Sigmoid colon (tissue), 4 donors: ENCODE measurements at regions not wholly inside any gene's neighbourhood (a gene's known extent, or its start where the extent isn't known, plus 50 kb on each side); places are given as distances from the start of the nearest gene placed in this dataset.
"Not testable (repeated sequence)": the region's sequence is repeated elsewhere in the genome, so short reads cannot be mapped to it uniquely, and the experiment has no call there.

ENCODE experiments used
- EP300 ChIP-seq, 4 donors: sonication (generic); formaldehyde crosslinking; IDR thresholded peaks; one replicate each; pipeline ENCODE4 v1.6.1; 2017; ENCODE audit warnings: antibody characterized with exemption in 4 of 4
- POLR2A ChIP-seq, 2 donors: fragments of 450-650 bp; IDR thresholded peaks; one replicate each; pipeline ENCODE4 v1.6.1; 2016; ENCODE audit warnings: antibody characterized with exemption in 2 of 2, mild to moderate bottlenecking in 2 of 2, moderate library complexity in 2 of 2
- POLR2AphosphoS5 ChIP-seq, 4 donors: sonication (generic); formaldehyde crosslinking; IDR thresholded peaks; one replicate each; pipeline ENCODE4 v1.6.1; 2017; ENCODE audit warnings: antibody characterized with exemption in 4 of 4
- TF ChIP-seq, protein P1 (sequence below), 4 experiments: fragments of 450-650 bp in 3 of 4; fragments of 200-600 bp in 1 of 4; IDR thresholded peaks; one replicate each; pipeline ENCODE4 v1.5.1; 2016 to 2019; ENCODE audit warnings: antibody characterized with exemption in 4 of 4, mild to moderate bottlenecking in 3 of 4, moderate library complexity in 2 of 4

DNA sequence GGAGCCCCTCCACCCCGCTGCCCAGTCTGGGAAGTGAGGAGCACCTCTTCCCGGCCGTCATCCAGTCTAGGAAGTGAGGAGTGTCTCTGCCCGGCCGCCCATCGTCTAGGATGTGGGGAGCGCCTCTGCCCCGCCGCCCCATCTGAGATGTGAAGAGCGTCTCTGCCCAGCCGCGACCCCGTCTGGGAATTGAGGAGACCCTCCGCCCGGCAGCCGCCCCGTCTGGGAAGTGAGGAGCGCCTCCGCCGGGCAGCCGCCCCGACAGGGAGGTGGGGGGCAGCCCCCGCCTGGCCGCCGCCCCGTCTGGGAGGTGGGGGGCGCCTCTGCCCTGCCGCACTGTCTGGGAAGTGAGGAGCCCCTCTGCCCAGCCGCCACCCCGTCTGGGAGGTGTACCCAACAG, 108.2 kb upstream of the DPT start:
- TF ChIP-seq, protein P1, sequence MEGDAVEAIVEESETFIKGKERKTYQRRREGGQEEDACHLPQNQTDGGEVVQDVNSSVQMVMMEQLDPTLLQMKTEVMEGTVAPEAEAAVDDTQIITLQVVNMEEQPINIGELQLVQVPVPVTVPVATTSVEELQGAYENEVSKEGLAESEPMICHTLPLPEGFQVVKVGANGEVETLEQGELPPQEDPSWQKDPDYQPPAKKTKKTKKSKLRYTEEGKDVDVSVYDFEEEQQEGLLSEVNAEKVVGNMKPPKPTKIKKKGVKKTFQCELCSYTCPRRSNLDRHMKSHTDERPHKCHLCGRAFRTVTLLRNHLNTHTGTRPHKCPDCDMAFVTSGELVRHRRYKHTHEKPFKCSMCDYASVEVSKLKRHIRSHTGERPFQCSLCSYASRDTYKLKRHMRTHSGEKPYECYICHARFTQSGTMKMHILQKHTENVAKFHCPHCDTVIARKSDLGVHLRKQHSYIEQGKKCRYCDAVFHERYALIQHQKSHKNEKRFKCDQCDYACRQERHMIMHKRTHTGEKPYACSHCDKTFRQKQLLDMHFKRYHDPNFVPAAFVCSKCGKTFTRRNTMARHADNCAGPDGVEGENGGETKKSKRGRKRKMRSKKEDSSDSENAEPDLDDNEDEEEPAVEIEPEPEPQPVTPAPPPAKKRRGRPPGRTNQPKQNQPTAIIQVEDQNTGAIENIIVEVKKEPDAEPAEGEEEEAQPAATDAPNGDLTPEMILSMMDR (IDR thresholded peaks at IDR 0.05), result not testable (repeated sequence)
- TF ChIP-seq POLR2A, EP300, POLR2AphosphoS5 (IDR thresholded peaks at IDR 0.05): not testable (repeated sequence)
